Caco-2 (cell line): ENCODE measurements at regions not wholly inside any gene's neighbourhood (a gene's known extent, or its start where the extent isn't known, plus 50 kb on each side); places are given as distances from the start of the nearest gene placed in this dataset.

Experiments
- microRNA-seq: library from miRNA; unstranded; fragments of <30 nt; microRNA quantifications from one replicate; pipeline ENCODE4 v1.2.0, GENCODE V29; 2022

Small RNA genes in the stretch of these regions (microRNA-seq; reads per million reads assigned to microRNA genes)
- gene MIR3619: 9.5 reads per million, percentile 48 among the genes with 10 or more reads in this experiment
